ENCODE measurements at regions not wholly inside any gene's neighbourhood (a gene's known extent, or its start where the extent isn't known, plus 50 kb on each side); places are given as distances from the start of the nearest gene placed in this dataset.

DNA sequence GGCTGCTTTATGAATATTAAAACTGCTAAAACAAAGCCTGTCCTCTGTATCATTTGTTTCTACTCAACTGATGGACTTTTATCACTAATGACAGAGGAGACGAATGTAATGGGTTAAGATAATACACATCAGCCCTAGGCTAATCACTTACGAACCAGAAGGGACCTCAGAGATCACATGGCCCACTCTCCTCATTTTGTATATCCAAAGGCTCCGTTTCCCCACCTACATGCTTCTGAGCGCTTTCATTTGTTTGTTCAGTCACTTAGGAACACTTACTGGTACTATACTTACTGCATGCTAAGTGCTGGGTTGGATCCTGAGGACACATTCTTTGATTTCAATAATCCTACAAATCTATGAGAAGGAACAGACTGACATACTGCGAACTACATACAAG is 169.3 kb downstream of the CEP135 start:
- TF ChIP-seq, protein P1, sequence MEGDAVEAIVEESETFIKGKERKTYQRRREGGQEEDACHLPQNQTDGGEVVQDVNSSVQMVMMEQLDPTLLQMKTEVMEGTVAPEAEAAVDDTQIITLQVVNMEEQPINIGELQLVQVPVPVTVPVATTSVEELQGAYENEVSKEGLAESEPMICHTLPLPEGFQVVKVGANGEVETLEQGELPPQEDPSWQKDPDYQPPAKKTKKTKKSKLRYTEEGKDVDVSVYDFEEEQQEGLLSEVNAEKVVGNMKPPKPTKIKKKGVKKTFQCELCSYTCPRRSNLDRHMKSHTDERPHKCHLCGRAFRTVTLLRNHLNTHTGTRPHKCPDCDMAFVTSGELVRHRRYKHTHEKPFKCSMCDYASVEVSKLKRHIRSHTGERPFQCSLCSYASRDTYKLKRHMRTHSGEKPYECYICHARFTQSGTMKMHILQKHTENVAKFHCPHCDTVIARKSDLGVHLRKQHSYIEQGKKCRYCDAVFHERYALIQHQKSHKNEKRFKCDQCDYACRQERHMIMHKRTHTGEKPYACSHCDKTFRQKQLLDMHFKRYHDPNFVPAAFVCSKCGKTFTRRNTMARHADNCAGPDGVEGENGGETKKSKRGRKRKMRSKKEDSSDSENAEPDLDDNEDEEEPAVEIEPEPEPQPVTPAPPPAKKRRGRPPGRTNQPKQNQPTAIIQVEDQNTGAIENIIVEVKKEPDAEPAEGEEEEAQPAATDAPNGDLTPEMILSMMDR (IDR thresholded peaks at IDR 0.05) = no peak
- TF ChIP-seq EZH2 (IDR thresholded peaks at IDR 0.05) = no peak
